GM19463 (cell line): ENCODE measurements at regions not wholly inside any gene's neighbourhood (a gene's known extent, or its start where the extent isn't known, plus 50 kb on each side); places are given as distances from the start of the nearest gene placed in this dataset.
"Not testable (repeated sequence)": the region's sequence is repeated elsewhere in the genome, so short reads cannot be mapped to it uniquely, and the experiment has no call there.

Source experiments
- ATAC-seq: cut with Tn5 transposase; IDR thresholded peaks from one replicate; pipeline ENCODE4 v1.9.1; 2021; ENCODE audit warnings: mild to moderate bottlenecking, moderate library complexity; ENCODE audit not compliant: unreplicated experiment

DNA sequence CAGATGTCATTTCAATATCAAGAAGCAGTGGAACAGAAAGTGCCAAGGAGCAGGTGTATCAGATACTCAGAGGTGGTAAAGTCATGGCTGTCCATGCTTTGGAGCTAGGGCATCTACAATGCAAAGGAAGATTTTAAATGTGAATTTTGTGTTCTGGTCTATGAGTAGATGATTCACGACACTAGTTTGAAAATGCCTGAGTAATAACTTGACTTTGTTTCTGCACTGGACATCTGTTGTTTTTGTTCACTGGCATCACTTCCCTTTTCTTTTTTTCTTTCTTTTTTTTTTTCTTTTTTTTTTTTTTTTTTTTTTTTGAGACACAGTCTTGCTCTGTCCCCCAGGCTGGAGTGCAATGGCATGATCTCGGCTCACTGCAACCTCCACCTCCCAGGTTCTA, 460.7 kb upstream of the PAPPA start:
- ATAC-seq: not testable (repeated sequence)

DNA sequence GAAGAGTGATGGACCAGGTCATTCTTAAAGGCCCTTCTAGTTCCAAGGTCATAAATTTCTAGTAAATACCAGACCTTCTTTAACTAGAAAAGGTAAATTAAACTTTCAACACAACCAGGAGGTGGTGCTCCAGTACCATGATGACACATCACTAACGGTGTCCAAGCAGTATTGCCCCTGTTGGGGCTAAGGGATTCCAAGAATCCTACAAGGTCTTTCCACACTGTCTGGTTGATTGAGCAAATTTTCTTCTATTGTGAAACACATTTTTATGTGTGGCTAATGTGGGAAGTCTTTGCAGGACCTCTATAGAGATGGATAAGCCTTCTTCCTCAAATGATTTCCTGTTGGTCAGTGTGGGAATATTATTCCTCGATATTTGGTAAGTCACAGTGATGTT, 459.6 kb upstream of the PAPPA start:
- ATAC-seq: no peak

DNA sequence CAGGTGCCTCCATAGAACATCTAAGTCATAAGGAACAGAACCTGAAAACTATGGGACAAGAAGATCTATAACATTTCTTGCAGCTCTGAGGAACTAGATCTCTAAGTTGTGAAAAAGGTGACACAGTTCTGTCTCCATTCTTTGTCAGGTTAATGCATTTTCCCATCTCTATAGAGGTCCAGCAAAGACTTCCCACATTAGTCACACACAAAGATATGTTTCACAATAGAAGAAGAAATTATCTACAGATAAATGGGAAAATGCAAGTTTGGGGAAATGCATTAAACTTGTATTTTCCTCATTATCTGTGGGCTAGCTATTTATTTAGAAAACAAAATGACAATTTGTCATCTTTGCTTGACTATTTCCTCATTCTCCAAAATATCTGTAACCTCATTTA, 458.6 kb upstream of the PAPPA start:
- ATAC-seq: no peak

DNA sequence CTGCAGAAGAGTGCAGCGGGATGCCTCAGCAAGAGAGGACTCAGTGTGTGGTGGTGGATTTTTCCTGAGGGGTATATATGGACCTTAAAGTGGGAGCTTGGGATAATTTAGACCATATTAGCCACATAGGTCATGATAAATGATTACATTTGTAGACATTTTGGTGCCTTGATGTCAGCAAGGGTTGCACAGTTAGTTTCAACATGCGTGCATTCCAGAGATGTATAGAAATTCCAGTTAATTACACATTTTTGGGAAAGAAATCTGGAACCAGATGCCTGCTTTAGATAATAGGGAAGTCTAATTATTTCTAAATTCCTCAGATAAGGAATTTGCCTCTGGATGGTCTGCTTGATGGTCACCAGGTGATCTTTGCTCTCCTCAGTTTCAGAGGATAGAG, 440.6 kb upstream of the PAPPA start:
- no peak for ATAC-seq

DNA sequence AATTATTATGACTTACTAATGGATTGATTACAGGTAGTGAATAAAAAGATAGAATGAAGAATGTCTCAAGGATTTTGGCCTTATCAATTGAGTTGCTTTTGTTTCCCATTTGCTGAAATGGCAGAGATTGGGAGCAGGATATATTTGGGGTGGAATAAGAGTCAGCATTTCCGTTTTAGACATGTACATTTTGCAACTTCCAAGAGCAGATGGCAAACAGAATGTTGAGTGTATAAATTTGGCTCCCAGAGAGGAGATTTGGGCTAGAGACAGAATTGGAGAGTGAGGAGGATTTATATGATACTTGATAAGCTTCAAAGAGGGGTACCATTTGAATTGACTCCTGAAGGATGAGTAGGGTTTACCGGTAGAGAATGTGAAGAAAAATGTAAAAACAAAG, 437.9 kb upstream of the PAPPA start:
- no peak for ATAC-seq

DNA sequence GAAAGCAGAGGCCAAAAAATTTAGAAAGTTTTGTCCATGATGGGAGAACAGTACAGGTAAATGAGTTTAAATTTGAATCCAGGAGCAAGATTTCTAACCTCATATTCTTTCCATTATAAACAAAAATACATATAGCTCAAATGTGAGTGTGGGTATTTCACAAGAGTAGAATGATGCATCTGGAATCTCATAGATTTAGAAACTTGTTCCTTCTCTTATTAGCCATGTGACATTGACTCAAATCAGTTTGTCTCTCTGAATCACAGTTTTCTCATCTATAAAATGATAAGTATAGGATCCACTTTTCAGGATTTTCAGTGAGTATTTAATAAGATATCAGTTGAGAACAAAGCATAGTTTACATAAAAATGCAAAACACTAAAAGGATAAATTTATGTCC, 436.3 kb upstream of the PAPPA start:
- ATAC-seq: no peak

DNA sequence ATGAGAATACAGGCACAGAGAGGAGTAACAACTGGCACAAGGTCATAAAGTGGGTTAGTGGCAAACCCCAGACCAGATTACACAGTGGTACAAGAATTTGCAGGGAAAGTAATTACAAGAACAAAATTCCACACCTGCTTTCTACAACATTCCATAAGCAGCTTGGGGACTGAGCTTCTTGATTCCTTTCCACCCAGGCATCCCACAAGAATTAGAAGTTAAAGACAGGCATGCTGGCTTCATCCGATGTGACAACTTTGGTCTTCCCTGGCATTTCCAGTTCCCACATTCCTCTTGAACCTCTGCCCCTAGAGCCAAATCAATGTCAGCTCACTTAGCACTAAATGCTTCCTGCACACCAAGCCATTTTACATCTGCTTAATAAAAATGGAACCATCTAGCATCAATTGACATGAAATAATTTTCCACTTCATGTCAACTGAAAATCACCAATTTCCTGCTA, 435.8 kb upstream of the PAPPA start:
- no peak for ATAC-seq

DNA sequence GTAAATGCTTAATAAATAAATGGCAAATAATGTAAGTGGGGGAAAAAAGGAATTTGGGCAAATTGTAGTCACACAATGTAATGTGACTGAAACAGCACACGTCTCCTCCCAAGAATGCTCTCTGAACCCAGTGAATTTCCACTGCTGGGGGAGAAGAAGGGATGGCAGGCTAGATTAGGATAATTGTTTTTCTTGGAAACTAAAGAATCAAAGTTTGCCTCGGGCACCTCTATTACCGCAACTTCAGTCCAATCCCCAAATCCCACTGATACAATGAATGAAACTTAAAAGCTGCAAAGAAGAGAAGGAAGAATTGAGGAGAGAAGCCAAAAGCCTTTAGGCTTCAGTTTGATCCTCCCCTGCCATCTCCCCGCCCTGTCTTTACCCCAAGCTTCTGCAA, 423.2 kb upstream of the PAPPA start:
- ATAC-seq: no peak

DNA sequence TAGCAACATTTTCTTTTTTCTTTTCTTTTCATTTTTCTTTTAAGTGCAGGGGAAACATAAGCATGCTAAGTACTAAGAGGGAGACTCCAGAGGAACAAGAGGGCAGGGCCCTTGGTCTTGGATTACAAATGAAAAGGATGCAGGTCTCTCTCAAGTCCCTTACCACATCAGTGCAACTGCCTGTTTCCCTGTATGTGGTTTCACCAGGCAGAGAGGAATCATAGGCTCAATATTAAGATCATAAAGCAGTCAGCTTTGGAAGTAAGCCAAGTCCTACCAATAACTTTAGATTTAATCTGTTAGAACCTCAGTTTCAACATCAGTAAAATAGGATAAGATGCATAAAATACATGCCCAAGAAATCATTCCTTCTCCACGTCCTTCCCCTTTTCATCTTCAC, 422.7 kb upstream of the PAPPA start:
- ATAC-seq: no peak

DNA sequence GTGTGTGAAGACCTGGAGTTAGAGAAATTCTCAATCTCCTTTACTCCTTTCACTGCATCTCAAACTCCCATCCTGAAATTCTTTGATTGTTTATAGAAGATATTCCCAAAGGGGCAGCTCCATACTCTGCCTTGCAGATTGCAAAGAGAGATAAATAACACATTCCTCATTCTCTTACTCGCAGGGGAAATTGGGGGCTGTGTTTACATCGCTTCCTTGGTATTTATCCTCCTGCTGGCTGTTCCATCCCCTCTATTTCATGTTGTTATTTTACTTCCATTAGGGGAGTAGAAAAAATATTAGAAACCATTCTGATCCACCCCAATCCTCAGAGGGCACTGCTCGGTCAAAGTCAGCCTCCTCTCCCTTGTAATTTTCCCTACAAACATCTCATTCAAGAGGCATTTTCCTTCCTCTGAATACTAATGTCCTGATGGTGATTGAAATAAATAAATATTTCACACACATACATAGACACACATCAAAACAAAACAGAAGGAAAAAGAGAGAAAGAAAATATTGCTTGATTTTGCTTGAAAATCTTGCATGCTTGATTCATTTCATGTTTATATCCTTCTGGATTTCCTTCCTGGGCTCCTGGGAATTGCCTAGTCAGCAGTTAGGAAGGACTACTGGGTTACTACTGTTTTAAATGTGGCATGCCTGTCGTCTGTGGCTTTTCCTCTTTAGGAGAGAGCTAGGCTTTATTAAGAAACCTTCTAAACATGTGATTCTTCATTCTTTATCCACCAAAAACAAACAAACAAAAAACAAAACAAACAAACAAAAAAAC, 420.1 kb upstream of the PAPPA start:
- no peak for ATAC-seq

DNA sequence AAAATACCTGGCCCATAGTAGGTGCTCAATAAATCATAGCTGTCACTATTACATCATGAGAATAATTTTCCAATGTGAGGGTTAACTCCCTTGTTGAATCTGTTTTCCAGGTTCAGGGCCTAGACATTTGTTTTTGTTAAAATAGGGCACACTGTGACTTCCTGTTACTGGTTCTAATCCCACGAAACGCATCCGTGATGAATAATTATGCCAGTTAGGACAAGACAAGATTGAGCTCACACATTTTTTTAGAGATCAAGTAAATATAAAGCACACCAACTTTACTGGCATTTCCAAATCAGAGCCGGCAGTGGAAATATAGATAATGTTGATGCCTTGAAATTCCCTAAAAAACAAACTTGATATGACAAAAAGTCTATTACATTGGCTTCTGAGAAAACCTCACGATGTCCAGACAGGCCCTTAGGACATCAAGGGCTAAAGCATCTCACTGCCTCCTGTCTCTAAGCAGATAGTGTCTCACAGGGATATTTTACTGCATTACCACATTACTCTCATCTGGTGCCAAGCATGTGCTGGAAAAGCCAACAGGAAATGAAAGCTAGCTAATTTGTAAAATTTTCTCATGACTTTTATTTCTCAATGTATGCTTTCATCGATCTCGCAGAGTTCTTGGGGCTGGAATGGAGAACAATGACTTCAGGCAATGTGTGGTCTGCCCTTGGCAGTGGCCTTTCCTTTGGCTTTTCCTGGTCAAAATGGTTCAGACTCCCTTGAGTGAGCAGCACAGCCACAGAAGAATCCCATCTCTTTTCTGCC, 414.3 kb upstream of the PAPPA start:
- no peak for ATAC-seq

DNA sequence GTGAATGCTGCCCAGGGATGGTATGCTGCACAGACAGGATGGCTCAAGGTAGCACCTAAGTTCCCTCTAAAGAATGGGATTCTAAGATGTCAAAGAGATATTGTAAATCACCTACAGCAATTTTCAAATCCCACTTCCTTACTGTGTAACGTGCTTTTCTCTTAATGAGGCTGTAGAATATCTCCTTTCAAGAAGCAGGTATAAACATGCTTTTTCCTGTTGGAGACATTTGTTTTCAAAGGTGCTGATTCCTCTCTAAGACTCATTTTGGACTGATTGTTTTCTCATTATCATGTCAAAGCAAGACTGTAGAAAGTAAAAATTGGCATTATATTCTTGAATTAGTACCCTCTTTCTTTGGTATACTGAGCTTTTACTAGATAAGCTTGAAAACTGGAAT, 412.6 kb upstream of the PAPPA start:
- no peak for ATAC-seq

DNA sequence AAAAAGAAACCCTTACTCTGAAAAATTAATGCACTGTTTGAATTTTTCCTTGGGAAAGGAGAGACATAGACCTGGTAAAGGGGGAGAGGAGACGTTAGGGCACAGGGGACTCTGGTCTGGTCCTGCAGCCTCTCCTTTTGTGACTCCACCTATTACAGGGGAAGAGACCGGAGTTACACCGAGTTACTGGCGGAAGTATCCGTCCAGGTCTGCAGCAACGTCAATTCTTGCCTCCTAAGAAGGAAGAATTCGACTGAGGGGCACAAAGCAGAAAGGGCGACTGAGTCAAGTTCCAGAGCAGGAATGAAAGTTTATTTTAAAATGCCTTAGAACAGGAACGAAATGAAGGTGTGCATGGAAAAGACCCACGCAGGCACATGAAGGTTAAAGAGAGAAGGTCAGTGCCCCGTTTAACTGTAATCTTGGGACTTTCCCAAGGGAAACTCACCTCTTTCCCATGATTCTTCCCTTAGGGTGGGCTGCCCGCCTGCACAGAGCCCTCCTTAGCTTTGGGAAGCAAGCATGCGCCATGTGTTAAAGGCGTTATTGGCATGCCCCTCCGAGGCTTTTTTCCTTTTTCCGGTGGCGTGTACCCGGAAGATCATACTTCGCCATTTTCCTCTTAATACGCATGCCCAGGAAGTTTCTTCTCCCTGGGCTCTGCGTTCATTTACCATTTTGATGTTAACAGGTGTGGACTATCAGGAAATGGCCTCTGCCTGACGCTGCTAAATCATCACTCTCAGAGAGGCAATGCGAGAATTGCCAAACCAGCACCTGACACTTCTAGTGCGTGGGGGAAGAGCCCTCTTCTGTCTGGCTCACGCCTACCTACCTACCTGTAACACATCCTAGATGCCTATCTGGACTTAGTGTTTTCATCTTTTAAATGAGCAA, 409.6 kb upstream of the PAPPA start:
- no peak for ATAC-seq

DNA sequence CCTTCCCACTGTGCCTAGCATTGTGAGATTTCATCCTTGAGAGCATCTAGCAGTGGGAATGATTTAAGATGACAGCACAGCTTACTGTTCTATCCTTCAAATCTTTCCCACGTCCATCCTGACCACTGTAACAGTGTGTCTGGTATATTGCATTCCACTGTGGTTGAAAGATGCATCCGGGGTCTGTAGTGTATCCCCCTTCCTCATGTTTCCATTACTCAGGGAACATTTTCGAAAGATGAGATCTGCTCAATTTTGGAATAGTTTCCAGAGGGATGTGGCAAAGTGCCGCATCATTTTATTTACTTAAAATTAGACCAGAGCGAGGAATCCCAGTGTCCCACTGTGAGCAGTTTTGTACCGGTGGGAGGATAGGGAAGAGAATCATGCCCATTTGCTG, 407.1 kb upstream of the PAPPA start:
- no peak for ATAC-seq

DNA sequence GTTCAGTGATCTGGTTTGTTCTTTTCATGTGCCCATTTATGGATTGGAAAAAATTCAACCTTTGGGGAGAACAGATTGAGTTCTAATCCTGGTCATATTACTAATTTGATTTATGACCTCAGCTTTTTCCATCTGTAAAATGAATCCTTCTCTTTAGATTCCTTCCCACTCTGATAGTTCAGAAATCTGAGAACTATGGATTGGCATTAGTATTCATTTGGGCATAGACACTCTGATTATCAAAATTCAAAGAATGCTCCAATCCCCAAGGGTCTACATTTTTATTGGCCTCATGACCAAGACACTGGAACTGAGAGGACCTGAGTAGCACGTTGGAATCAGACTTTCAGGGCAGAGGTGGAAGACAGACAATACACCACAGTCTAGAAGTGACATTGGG, 405.9 kb upstream of the PAPPA start:
- ATAC-seq: no peak

DNA sequence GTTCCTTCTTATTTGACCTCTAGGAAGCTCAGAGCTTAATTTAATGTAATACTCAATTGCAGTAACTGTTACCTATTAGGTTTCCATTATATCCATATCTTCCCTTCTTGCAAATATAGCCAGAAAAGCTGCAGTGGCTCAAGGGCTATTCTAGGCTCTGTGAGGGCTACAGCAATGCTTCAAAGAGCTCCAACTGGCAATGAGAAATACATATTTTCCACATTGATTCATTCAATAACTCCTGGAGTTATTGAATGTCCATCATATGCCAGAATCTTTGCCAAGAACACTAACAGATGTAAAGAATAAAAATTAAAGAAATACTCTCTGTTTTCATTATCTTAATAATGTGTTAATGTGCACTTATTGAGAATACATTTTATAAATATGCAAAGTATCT, 396.9 kb upstream of the PAPPA start:
- ATAC-seq: no peak

DNA sequence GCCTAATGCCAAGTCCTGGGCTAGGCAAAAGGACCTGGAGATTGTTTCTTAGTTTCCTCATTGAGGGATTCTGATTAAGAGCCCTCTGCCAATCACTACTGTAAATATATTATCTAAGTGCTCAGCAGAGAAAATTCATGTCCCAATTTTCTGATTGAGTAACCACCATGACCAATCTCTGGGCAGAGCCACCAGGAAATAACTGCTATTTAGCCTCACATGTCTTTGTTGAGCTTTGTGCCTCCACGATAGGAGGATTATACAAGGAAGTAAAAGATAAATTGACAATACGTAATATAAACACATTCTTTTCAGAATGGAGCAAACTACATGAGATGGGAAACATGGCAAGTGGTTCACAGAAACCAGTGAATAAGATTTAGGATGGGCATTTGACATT, 396.1 kb upstream of the PAPPA start:
- no peak for ATAC-seq

DNA sequence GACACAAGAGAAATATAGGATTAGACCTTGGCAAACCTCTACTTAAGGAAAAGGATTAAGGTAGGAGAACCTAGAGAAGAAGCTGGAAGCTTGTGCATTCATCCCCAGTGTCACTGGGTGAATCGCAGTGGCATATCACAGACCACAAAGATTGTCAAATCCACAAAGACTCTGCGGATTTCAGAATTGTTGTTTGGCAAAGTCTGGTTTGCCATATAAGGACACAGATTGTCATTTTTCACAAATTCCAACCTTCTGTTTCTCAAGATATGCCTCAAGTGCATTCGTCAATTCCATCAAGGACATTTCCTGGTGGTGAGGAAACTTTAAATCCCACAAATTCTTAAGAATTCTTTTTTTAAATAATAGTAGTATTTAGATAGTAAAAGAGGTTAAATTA, 395.1 kb upstream of the PAPPA start:
- ATAC-seq: no peak

DNA sequence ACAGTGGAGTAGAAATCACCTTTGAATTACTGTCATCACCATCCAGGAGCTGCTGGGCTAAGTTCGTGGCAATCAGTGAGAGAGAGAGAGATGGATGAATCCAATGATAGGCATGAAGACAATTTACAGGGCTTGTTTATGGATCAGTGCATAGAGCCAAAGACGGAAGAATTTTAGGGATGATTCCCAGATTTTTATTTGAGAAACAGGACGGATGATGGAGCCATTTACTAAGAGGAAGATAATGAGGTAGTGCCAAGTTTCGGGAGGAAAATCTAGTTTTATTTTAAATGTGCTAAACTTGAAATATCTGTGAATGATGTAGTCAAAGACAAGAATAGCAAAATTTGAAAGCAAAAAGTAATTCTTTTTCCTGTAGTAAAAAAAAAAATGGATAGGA, 394.2 kb upstream of the PAPPA start:
- no peak for ATAC-seq

DNA sequence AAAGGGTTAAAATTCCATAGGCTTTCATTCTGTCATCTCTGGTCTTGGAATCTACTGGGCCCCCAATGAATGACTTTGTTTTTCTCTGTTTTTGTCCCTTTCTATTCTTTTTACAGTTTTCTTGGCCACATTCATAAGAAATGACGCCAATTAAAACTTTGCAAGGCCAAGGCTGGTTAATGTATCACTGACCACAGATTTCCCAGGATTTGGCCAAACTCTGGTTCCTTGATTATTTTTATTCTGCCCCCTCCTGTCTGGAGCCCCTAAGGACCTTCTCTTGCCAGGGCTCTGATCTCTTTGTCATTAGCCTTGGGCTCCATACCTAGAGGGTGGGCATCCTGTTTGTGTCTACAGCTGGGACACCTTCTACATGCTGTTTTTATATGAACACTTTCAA, 388.9 kb upstream of the PAPPA start:
- ATAC-seq: no peak

DNA sequence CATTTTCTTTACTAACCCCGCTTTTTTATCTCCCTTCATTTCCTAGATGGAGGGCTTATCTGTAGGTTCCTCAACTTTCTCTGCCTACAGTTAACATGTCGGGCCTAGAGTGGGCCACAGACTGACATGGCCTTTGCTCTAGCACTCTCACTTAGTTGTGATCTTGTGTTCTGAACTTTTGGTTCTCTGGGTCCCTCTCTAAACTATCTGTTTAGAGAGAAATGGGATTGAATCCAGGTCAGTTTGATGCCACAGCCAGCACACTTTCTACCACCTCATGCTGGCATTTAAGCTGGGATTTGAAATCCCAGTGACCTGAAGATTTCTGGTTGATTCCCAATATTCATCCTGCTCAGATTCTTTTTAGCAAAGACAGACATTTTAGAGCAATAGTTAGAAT, 388.5 kb upstream of the PAPPA start:
- no peak for ATAC-seq
